ENCODE measurements at regions not wholly inside any gene's neighbourhood (a gene's known extent, or its start where the extent isn't known, plus 50 kb on each side); places are given as distances from the start of the nearest gene placed in this dataset.

- intact Hi-C loops (cut with DNase I), result no loop called here
- no peak overlapping the region for H3K27ac ChIP-seq
- no peak for TF ChIP-seq CTCF (IDR thresholded peaks at IDR 0.05)
- TF ChIP-seq POLR2A (IDR thresholded peaks at IDR 0.05), result no peak
Observed at GRCh38 chr6:3593161-3593560, 136.3 kb upstream of the SLC22A23 start.

GRCh38 chr6:3592371-3592941 is 135.6 kb upstream of the SLC22A23 start:
- Histone ChIP-seq H3K27me3 (no peaks in the 10 kb centered on the region), H3K9me3 (replicated peaks in 1 of 3) (no peaks in the 10 kb centered on the region), H3K4me1 (replicated peaks in 1 of 2) (no peaks in the 10 kb centered on the region), H3K4me3 (no peak overlapping the region), H3K36me3 (replicated peaks in 1 of 2) (no peaks in the 10 kb centered on the region), H3K27ac (peak overlapping the region in 1 of 5 donors; percentile 15)
- intact Hi-C loops (cut with DNase I), result no loop called here
- TF ChIP-seq POLR2A (IDR thresholded peaks at IDR 0.05) (no peak), CTCF (IDR thresholded peaks at IDR 0.05) (no peak)
- 48 to 59% (median 53%) methylated on average over 7 of the region's 7 CpGs for WGBS, 4 donors
- DNase-seq, result peak in 4 of 7 donors; percentile 15 to 40 (median 33)

More at GRCh38 chr6:3593161-3593560, 136.3 kb upstream of the SLC22A23 start:
- 89 to 93% (median 91%) methylated on average over 6 of the region's 6 CpGs for WGBS, 4 donors
- no peak for DNase-seq
- Histone ChIP-seq H3K4me1 (replicated peaks in 1 of 2) (no peaks in the 10 kb centered on the region), H3K4me3 (no peak overlapping the region), H3K9me3 (replicated peaks in 1 of 3) (no peaks in the 10 kb centered on the region), H3K36me3 (replicated peaks in 1 of 2) (no peaks in the 10 kb centered on the region), H3K27me3 (no peaks in the 10 kb centered on the region)

GRCh38 chr6:3591970-3592369 is 135.1 kb upstream of the SLC22A23 start:
- H3K4me1 ChIP-seq (replicated peaks in 1 of 2), result no peaks in the 10 kb centered on the region
- no peaks in the 10 kb centered on the region for H3K27me3 ChIP-seq
- peak overlapping the region in 1 of 5 donors; percentile 15 for H3K27ac ChIP-seq
- no peaks in the 10 kb centered on the region for H3K9me3 ChIP-seq (replicated peaks in 1 of 3)
- TF ChIP-seq CTCF (IDR thresholded peaks at IDR 0.05) (no peak), POLR2A (IDR thresholded peaks at IDR 0.05) (no peak)
- H3K36me3 ChIP-seq (replicated peaks in 1 of 2), result no peaks in the 10 kb centered on the region
- DNase-seq, result no peak
- intact Hi-C loops (cut with DNase I), result no loop called here
- no peak overlapping the region for H3K4me3 ChIP-seq
- WGBS, 4 donors, result 81 to 90% (median 82%) methylated on average over 1 of the region's 1 CpG

- no peak overlapping the region for H3K27ac ChIP-seq
- intact Hi-C loops (cut with DNase I), result no loop called here
- TF ChIP-seq CTCF (IDR thresholded peaks at IDR 0.05) (no peak), POLR2A (IDR thresholded peaks at IDR 0.05) (no peak)
Observed at GRCh38 chr6:3587660-3588059, 130.8 kb upstream of the SLC22A23 start.

More at GRCh38 chr6:3587660-3588059, 130.8 kb upstream of the SLC22A23 start:
- Histone ChIP-seq H3K36me3 (replicated peaks in 1 of 2) (no peaks in the 10 kb centered on the region), H3K27me3 (no peaks in the 10 kb centered on the region), H3K4me3 (no peak overlapping the region), H3K4me1 (replicated peaks in 1 of 2) (no peaks in the 10 kb centered on the region), H3K9me3 (replicated peaks in 1 of 3) (no peaks in the 10 kb centered on the region)
- no peak for DNase-seq
